Endothelial cell of umbilical vein (primary cell): ENCODE measurements at regions not wholly inside any gene's neighbourhood (a gene's known extent, or its start where the extent isn't known, plus 50 kb on each side); places are given as distances from the start of the nearest gene placed in this dataset.

Source experiments
- BruUV-seq: library from RNA; stranded (reverse); fragments of 400-500 nt; replicated peaks from 2 replicates; lab custom pipeline; 2021; lab: Mats Ljungman, UMichigan
- CTCF ChIA-PET: fragments of 300-600, 350-600 bp; sonication (Branson Sonifier 250); formaldehyde crosslinking; loops from one replicate; lab custom pipeline; 2021; ENCODE audit warnings: antibody characterized with exemption, inconsistent platforms; lab: Charles Lee
- POLR2A ChIA-PET: fragments of 300-600, 350-600 bp; sonication (Branson Sonifier 250); formaldehyde crosslinking; loops from one replicate; lab custom pipeline; 2021; ENCODE audit warnings: antibody characterized with exemption, inconsistent platforms; lab: Charles Lee
- DNase-seq: peaks from one replicate; pipeline ENCODE4 v3.0.0-alpha.2; 2011; ENCODE audit warnings: low read depth, low spot score
- FAIRE-seq: peaks from 2 replicates; lab custom pipeline; 2011; peaks lifted over from hg19 to GRCh38; lab: Jason Lieb, UNC
- H2AFZ ChIP-seq: 2 replicates; pipeline ENCODE4 v1.6.0; 2012; ENCODE audit warnings: low read depth, low read length, control low read depth, inconsistent platforms
- H3K27ac ChIP-seq: 2 replicates; pipeline ENCODE4 v1.5.1; 2011; ENCODE audit warnings: low read depth, mild to moderate bottlenecking, control low read depth, low read length, moderate library complexity; ENCODE audit not compliant: insufficient read depth
- H3K27me3 ChIP-seq, 2 experiments: 2 replicates each; pipeline versions ENCODE4 v1.6.0 to v1.6.1; 2011; ENCODE audit warnings: low read length in 2 of 2, mixed read lengths in 1 of 2; ENCODE audit not compliant: control insufficient read depth in 2 of 2, insufficient read depth in 2 of 2
- H3K36me3 ChIP-seq, 2 experiments: 2 replicates in 1 of 2; 3 replicates in 1 of 2; pipeline ENCODE4 v1.5.1; 2011; ENCODE audit warnings: low read length in 2 of 2, mild to moderate bottlenecking in 1 of 2, moderate library complexity in 1 of 2; ENCODE audit not compliant: control insufficient read depth in 2 of 2, insufficient read depth in 2 of 2; ENCODE audit errors: extremely low read depth in 1 of 2
- H3K4me1 ChIP-seq: 3 replicates; pipeline ENCODE4 v1.5.1; 2011; ENCODE audit warnings: mild to moderate bottlenecking, low read length; ENCODE audit not compliant: control insufficient read depth, insufficient read depth; ENCODE audit errors: extremely low read depth
- H3K4me2 ChIP-seq: 2 replicates; pipeline ENCODE4 v1.6.1; 2011; ENCODE audit warnings: low read length, control low read depth, mixed read lengths; ENCODE audit not compliant: insufficient read depth
- H3K4me3 ChIP-seq, 3 experiments: fragments of 200-600 bp in 1 of 3; sonication (generic), shearing (Covaris generic) in 1 of 3; replicated peaks in 1 of 3; 2 replicates each; pipeline ENCODE4 v1.5.1; 2011 to 2016; ENCODE audit warnings: control low read depth in 3 of 3, low read length in 3 of 3, mild to moderate bottlenecking in 2 of 3, inconsistent platforms in 1 of 3, low read depth in 1 of 3, moderate library complexity in 1 of 3; ENCODE audit not compliant: insufficient read depth in 1 of 3
- H3K79me2 ChIP-seq: 2 replicates; pipeline ENCODE4 v1.6.0; 2012; ENCODE audit warnings: low read length, inconsistent platforms; ENCODE audit not compliant: control insufficient read depth, insufficient read depth
- H3K9ac ChIP-seq: replicated peaks from 2 replicates; pipeline ENCODE3; 2011; ENCODE audit warnings: low read length, control low read depth; ENCODE audit not compliant: insufficient read depth; ENCODE audit errors: extremely low read depth
- H3K9me1 ChIP-seq: replicated peaks from 3 replicates; pipeline ENCODE4 v1.6.0; 2011; ENCODE audit warnings: mild to moderate bottlenecking, low read length; ENCODE audit not compliant: control insufficient read depth, insufficient read depth; ENCODE audit errors: extremely low read depth
- H3K9me3 ChIP-seq: replicated peaks from 2 replicates; pipeline ENCODE4 v1.5.1; 2012; ENCODE audit warnings: low read length, inconsistent platforms; ENCODE audit not compliant: control insufficient read depth, insufficient read depth
- H4K20me1 ChIP-seq: replicated peaks from 2 replicates; pipeline ENCODE3; 2011; ENCODE audit warnings: mild to moderate bottlenecking, low read length; ENCODE audit not compliant: control insufficient read depth, insufficient read depth; ENCODE audit errors: extremely low read depth
- EZH2 ChIP-seq: IDR thresholded peaks from 2 replicates; pipeline ENCODE4 v1.6.1; 2012; ENCODE audit warnings: borderline replicate concordance, low read depth, mild to moderate bottlenecking, moderate library complexity, low read length, inconsistent platforms; ENCODE audit not compliant: severe bottlenecking
- FOS ChIP-seq: IDR thresholded peaks from 2 replicates; pipeline ENCODE4 v1.6.1; 2011; ENCODE audit warnings: mild to moderate bottlenecking, low read length, moderate library complexity, borderline replicate concordance; ENCODE audit not compliant: insufficient read depth
- GATA2 ChIP-seq: IDR thresholded peaks from 2 replicates; pipeline ENCODE4 v1.7.0; 2011; ENCODE audit warnings: low read depth, mild to moderate bottlenecking, moderate library complexity, mixed read lengths, low read length; ENCODE audit not compliant: insufficient read length, insufficient read depth
- JUN ChIP-seq: IDR thresholded peaks from 2 replicates; pipeline ENCODE4 v1.6.1; 2011; ENCODE audit warnings: borderline replicate concordance, low read depth; ENCODE audit not compliant: insufficient read length, insufficient read depth
- MAX ChIP-seq: IDR thresholded peaks from 2 replicates; pipeline ENCODE4 v1.6.1; 2011; ENCODE audit not compliant: insufficient read depth, insufficient read length
- MYC ChIP-seq: IDR thresholded peaks from one replicate; pipeline ENCODE4 v1.6.1; 2011; ENCODE audit warnings: mild to moderate bottlenecking, low read depth, low read length
- POLR2A ChIP-seq: IDR thresholded peaks from 2 replicates; pipeline ENCODE4 v1.6.1; 2012; ENCODE audit warnings: low read depth, mild to moderate bottlenecking, control low read depth, low read length
- POLR2AphosphoS5 ChIP-seq: IDR thresholded peaks from 2 replicates; pipeline ENCODE4 v1.6.1; 2012; ENCODE audit warnings: low read depth, mild to moderate bottlenecking, control low read depth, low read length, moderate library complexity; ENCODE audit not compliant: insufficient read depth
- dilution Hi-C: fragments of 300-500 bp; cut with MboI; formaldehyde crosslinking; loops from one replicate; pipeline ENCODE4 v1.15.0; 2019; ENCODE audit warnings: low sequenced_read_pairs; ENCODE audit not compliant: extremely low pct_ligation_motif_present
- intact Hi-C: fragments of 100-400 bp; cut with micrococcal nuclease; formaldehyde crosslinking; loops from one replicate; pipeline ENCODE4 v1.10.0; 2022
- TF ChIP-seq, protein P1 (sequence below), 2 donors: IDR thresholded peaks; 1 replicate in 1 of 2; 2 replicates in 1 of 2; pipeline ENCODE4 v1.5.1; 2011; ENCODE audit warnings: low read length in 2 of 2, mild to moderate bottlenecking in 2 of 2, moderate library complexity in 2 of 2, control low read depth in 1 of 2, inconsistent platforms in 1 of 2, low read depth in 1 of 2; ENCODE audit not compliant: insufficient read depth in 1 of 2; ENCODE audit errors: extremely low read depth in 1 of 2

DNA sequence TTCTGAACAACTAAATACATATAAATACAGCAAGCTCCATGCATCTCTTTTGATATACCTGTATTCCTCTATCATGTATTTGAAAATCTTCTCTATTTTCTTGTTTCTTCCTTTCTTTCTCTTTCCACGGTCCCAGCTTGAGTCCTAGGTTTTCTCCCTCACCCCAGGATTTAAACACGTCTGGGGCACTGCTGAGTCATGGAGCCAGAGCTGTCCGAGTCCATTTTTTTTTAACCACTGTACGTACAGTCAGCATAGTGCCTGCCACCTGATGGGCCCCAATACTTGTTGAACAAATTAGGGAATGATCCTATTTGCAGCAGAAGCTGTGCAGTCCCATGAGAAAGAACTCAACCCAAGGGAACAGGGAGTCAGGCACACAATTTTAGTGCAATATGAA is 158.1 kb downstream of the ATP23 start:
- dilution Hi-C loops: no loop called here
- FAIRE-seq (no peak), DNase-seq (no peak)
- Histone ChIP-seq H3K9me3 (no peaks in the 10 kb centered on the region), H3K79me2 (no peaks in the 10 kb centered on the region), H3K4me3 (no peak overlapping the region), H3K9me1 (no peaks in the 10 kb centered on the region), H4K20me1 (no peaks in the 10 kb centered on the region), H3K9ac (no peak overlapping the region), H3K4me2 (no peak overlapping the region), H2AFZ (no peak overlapping the region), H3K4me1 (no peaks in the 10 kb centered on the region), H3K27ac (no peak overlapping the region), H3K36me3 (no peaks in the 10 kb centered on the region), H3K27me3 (peaks cover 0 to 2% of the 10 kb centered on the region in 2 experiments)
- intact Hi-C loops: no loop called here
- BruUV-seq: no TSS peak
- CTCF ChIA-PET: no interaction called here
- TF ChIP-seq GATA2: no peak
- no peak for TF ChIP-seq MAX
- TF ChIP-seq JUN: no peak
- TF ChIP-seq FOS: no peak
- no peak for TF ChIP-seq EZH2
- POLR2A ChIA-PET: no interaction called here

GRCh38 chr12:58104351-58104755 is 163.0 kb downstream of the ATP23 start:
- no peaks in the 10 kb centered on the region for H3K4me1 ChIP-seq
- H3K79me2 ChIP-seq: no peaks in the 10 kb centered on the region
- no peaks in the 10 kb centered on the region for H4K20me1 ChIP-seq
- peaks cover 0 to 2% of the 10 kb centered on the region in 2 experiments for H3K27me3 ChIP-seq
- no peak for TF ChIP-seq FOS
- TF ChIP-seq MAX: no peak
- no peak for TF ChIP-seq GATA2
- TF ChIP-seq EZH2: no peak
- TF ChIP-seq, protein P1, sequence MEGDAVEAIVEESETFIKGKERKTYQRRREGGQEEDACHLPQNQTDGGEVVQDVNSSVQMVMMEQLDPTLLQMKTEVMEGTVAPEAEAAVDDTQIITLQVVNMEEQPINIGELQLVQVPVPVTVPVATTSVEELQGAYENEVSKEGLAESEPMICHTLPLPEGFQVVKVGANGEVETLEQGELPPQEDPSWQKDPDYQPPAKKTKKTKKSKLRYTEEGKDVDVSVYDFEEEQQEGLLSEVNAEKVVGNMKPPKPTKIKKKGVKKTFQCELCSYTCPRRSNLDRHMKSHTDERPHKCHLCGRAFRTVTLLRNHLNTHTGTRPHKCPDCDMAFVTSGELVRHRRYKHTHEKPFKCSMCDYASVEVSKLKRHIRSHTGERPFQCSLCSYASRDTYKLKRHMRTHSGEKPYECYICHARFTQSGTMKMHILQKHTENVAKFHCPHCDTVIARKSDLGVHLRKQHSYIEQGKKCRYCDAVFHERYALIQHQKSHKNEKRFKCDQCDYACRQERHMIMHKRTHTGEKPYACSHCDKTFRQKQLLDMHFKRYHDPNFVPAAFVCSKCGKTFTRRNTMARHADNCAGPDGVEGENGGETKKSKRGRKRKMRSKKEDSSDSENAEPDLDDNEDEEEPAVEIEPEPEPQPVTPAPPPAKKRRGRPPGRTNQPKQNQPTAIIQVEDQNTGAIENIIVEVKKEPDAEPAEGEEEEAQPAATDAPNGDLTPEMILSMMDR (IDR thresholded peaks at IDR 0.05; ENCODE audit: extremely low read depth in 1 of 2, insufficient read depth in 1 of 2, low read depth in 1 of 2, low read length in 2 of 2): no peak
- no peak for TF ChIP-seq POLR2A
- no peak for TF ChIP-seq POLR2AphosphoS5
- no peak for TF ChIP-seq JUN
- TF ChIP-seq MYC: no peak
- H3K9me3 ChIP-seq: no peaks in the 10 kb centered on the region
- H3K36me3 ChIP-seq: no peaks in the 10 kb centered on the region
- no peak overlapping the region for H3K4me2 ChIP-seq
- DNase-seq: no peak
- POLR2A ChIA-PET: no interaction called here
- H2AFZ ChIP-seq: no peak overlapping the region
- no peak overlapping the region for H3K27ac ChIP-seq
- dilution Hi-C loops (no loop called here), intact Hi-C loops (no loop called here)
- no TSS peak for BruUV-seq
- H3K9me1 ChIP-seq: no peaks in the 10 kb centered on the region
- FAIRE-seq: no peak
- H3K4me3 ChIP-seq: no peak overlapping the region
- no peak overlapping the region for H3K9ac ChIP-seq
- CTCF ChIA-PET: interaction anchor here (1.1 kb wide), 1 partner anchor 339 kb away, joined by 5 read pairs; no protein-coding TSS in a partner anchor
